Medulla oblongata (tissue), 1 donor: ENCODE measurements at regions not wholly inside any gene's neighbourhood (a gene's known extent, or its start where the extent isn't known, plus 50 kb on each side); places are given as distances from the start of the nearest gene placed in this dataset.

Experiments used
- DNase-seq: peaks from one replicate; pipeline ENCODE4 v3.0.0-alpha.2; 2015; ENCODE audit errors: extremely low spot score

- no peak for DNase-seq
Measured at GRCh38 chr16:65445313-65446260, 323.7 kb upstream of the CDH11 start.

- no peak for DNase-seq
Measured at GRCh38 chr16:65441501-65441900, 319.6 kb upstream of the CDH11 start.

- no peak for DNase-seq
Measured at GRCh38 chr16:65429504-65430181, 307.8 kb upstream of the CDH11 start.

- DNase-seq, result no peak
Measured at GRCh38 chr16:65426484-65426883, 304.6 kb upstream of the CDH11 start.

- no peak for DNase-seq
Measured at GRCh38 chr16:65422934-65423333, 301.1 kb upstream of the CDH11 start.

- DNase-seq, result no peak
Measured at GRCh38 chr16:65421596-65421995, 299.7 kb upstream of the CDH11 start.

GRCh38 chr16:65418435-65418834, 296.6 kb upstream of the CDH11 start:
- no peak for DNase-seq

GRCh38 chr16:65415460-65415859, 293.6 kb upstream of the CDH11 start:
- DNase-seq, result no peak

GRCh38 chr16:65414284-65414984, 292.6 kb upstream of the CDH11 start:
- no peak for DNase-seq

GRCh38 chr16:65413861-65414260, 292.0 kb upstream of the CDH11 start:
- DNase-seq, result no peak

GRCh38 chr16:65410801-65411200, 288.9 kb upstream of the CDH11 start:
- DNase-seq, result no peak

GRCh38 chr16:65409510-65409909, 287.6 kb upstream of the CDH11 start:
- DNase-seq, result no peak

GRCh38 chr16:65406933-65407332, 285.1 kb upstream of the CDH11 start:
- DNase-seq, result no peak

GRCh38 chr16:65406116-65406515, 284.3 kb upstream of the CDH11 start:
- DNase-seq, result no peak

GRCh38 chr16:65394281-65394680, 272.4 kb upstream of the CDH11 start:
- DNase-seq, result no peak

- DNase-seq, result peak; percentile 3
Measured at GRCh38 chr16:65392806-65393565, 271.1 kb upstream of the CDH11 start.

GRCh38 chr16:65388592-65388991, 266.7 kb upstream of the CDH11 start:
- DNase-seq, result no peak

- DNase-seq, result no peak
Measured at GRCh38 chr16:65386672-65387071, 264.8 kb upstream of the CDH11 start.

GRCh38 chr16:65384441-65384840, 262.6 kb upstream of the CDH11 start:
- no peak for DNase-seq

- DNase-seq, result no peak
Measured at GRCh38 chr16:65377195-65377594, 255.3 kb upstream of the CDH11 start.

- DNase-seq, result no peak
Measured at GRCh38 chr16:65376601-65377000, 254.7 kb upstream of the CDH11 start.

GRCh38 chr16:65375651-65376050, 253.8 kb upstream of the CDH11 start:
- DNase-seq, result no peak
